HG03280 (cell line): ENCODE measurements at regions not wholly inside any gene's neighbourhood (a gene's known extent, or its start where the extent isn't known, plus 50 kb on each side); places are given as distances from the start of the nearest gene placed in this dataset.
A peak's percentile ranks its signal among the peaks of the same experiment; 100 is the strongest.

Experiments
- ATAC-seq: cut with Tn5 transposase; IDR thresholded peaks from one replicate; pipeline ENCODE4 v1.9.1; 2021; ENCODE audit warnings: mild to moderate bottlenecking, moderate library complexity; ENCODE audit not compliant: unreplicated experiment

- no peak for ATAC-seq
Measured at GRCh38 chr6:139625081-139625939, 250.9 kb upstream of the CITED2 start.

DNA sequence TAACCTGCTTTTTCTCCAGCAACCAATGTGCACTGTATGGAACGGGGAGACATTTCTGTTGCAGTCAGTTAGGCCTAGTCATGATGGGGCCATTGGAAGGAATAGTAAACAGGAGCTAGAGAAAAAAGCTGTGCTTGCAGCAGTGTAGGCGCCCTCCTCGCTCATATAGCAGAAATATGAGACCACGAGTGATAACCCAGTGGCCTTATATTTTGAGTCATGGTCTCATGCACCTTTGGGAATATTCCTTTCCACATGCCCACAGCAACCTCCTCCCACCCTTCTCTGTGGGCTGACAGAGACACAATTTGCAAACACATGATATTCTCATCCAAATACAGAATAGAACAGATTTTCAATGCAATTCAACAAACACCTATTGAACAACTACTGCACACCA is 248.9 kb upstream of the CITED2 start:
- ATAC-seq = no peak

GRCh38 chr6:139613496-139613895 is 239.0 kb upstream of the CITED2 start:
- ATAC-seq = no peak

GRCh38 chr6:139612135-139612465 is 237.7 kb upstream of the CITED2 start:
- no peak for ATAC-seq

DNA sequence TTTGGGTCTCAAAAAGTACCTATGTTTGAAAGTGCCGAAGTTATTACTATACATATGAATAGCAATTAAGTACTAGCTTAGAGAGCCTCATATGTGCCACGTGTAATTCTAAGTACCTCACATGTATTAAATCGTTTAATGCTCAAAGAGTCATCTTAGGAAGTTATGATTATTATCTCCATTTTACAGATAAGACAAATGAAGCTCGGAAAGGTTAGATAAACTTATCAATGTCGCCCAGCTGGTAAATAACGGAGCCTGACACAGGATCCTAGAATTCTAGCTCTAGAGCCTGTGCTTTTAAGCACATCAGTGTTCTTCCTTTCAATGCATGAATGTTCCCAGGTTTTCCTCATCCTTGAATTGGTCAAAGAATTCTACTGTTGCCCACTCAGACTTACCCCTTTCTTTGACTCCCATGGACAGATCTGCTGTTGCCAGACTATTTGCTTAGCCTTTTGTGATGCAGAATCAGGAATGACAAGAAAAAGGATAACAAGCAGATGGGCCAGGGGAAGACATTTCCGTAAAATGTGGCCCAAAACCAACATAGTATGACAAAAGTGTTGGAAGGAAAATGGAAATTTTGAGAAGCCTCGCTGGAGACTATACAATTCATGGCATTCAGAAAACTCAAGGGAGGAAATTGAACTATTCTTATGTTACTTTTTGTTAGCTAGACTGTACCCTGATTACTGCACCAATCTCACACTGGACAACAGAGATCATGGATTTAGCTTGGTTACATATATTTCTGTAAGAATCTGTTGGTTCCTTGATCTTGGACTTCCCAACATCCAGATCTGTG is 237.1 kb upstream of the CITED2 start:
- no peak for ATAC-seq

DNA sequence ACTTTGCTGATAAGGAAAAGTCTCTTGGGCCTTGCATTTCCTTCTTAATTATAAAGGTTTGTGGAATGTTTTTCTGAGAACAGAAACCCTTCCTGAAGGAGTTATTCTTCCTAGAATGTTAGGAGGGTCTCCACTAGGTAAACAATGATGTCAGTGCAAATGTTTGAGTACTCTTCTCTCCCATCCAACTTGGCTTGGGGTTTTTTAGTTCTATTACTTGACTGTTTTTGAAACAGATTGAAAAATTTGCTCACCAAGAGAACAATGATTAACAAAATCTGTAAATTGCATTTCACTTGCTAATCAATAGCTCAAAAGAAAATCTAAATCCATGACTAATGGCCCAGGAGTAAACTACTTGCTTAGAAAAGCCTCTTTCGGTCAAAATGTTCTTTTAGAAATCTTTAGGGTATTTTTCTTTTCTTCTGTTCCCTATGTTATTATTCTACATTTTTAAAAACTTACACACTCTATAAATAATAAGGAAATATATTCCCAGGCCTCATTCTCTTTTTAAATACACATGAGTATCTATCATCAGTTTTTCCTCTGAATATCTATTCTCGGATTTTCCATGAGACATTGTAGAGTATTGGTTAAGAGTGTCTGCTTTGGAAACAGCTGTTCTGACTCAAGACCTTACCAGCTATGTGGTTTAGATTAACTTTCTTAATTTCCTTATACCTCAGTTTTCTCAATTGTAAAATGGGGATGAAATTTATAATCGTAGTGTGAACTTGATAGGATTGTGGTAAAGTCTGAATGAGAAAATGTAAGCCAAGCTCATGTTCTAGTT is 234.2 kb upstream of the CITED2 start:
- ATAC-seq = no peak

- no peak for ATAC-seq
Measured at GRCh38 chr6:139605350-139605749, 230.9 kb upstream of the CITED2 start.

GRCh38 chr6:139603581-139603980 is 229.1 kb upstream of the CITED2 start:
- no peak for ATAC-seq

DNA sequence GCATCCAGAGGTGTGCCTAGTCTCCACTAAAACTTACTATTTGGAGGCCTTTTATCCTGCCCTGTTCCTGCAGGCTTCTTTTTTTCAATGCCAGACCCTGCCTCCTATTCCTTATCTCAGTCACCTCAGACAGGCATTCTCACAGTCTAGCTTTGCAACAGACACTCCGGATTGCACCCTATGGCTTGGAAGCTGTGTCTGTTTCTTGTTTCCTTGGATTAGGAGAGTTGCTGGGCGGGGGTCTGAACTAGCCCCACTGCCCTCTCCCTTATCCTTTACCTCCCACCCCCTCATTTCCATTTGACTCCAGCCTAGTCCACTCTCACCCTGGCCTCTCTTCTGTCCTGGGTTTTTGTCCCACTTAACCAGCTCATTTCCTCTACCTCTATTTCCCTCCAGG is 228.1 kb upstream of the CITED2 start:
- ATAC-seq = no peak

- ATAC-seq = peak; percentile 88
Measured at GRCh38 chr6:139600919-139601475, 226.5 kb upstream of the CITED2 start.

- no peak for ATAC-seq
Measured at GRCh38 chr6:139600343-139600742, 225.9 kb upstream of the CITED2 start.

GRCh38 chr6:139597771-139598755 is 223.6 kb upstream of the CITED2 start:
- no peak for ATAC-seq

GRCh38 chr6:139597087-139597763 is 222.8 kb upstream of the CITED2 start:
- ATAC-seq = no peak

DNA sequence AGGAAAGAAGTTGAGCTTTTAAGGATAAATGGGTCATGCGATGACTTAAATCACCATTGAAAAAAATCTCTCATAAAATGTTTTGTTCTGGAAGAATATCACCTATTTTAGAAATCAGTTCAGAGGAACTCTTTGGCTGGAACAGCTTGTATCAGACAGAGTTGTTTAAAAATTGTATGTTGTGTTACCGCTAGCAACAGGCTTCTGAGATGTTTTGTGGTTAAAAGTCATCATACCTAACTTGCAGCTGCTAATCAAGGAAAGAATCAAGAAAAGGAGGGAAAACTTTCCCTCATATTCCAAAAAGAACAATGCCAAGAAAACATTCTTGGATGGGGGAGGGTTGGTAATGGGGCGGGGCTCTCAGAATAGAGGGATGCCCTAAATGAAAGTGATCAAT is 220.7 kb upstream of the CITED2 start:
- ATAC-seq = no peak

DNA sequence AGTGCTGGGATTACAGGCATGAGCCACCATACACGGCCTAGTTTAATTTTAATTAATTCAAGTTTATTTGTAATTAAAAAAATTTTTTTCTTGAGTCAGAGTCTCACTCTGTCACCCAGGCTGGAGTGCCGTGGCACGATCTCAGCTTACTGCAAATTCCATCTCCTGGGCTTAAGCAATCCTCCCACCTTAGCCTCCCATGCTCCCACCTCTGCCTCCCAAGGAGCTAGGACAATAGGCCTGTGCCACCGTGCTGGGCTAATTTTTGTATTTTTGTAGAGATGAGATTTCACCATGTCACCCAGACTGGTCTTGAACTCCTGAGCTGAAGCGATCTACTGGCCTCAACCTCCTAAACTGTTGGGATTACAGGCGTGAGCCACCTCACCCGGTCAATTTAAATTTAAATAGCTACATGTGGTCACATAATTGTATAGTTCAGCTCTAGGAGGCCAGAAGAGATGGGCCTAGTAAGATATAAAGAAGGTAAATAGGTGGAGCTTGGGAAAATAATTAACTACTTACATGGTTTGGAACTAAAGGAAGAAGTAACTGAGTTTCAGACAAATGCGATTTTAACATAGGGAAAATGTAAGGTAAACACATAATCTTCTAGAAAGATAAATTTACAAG is 220.0 kb upstream of the CITED2 start:
- ATAC-seq = no peak

DNA sequence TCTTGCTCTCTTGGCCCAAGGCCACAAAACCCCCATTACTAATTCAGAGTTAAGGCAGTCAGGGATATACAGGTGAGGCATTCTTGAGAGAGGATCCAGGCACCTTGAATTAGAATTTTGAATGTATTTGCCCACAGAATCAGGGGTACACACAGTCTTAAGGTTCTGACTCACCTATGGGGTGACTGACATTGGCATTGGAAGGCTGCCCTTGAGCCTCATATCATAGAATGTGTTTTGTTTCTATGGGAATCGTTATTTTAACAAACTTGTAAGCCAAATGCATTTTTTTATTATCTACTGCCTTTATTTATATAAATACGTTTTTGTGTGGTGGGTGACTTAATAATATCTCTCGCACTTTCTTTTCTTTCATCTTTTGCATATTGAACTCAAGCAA is 218.6 kb upstream of the CITED2 start:
- ATAC-seq = no peak

- no peak for ATAC-seq
Measured at GRCh38 chr6:139592011-139592410, 217.6 kb upstream of the CITED2 start.

- ATAC-seq = no peak
Measured at GRCh38 chr6:139591075-139591865, 216.8 kb upstream of the CITED2 start.
